ENCODE measurements at regions not wholly inside any gene's neighbourhood (a gene's known extent, or its start where the extent isn't known, plus 50 kb on each side); places are given as distances from the start of the nearest gene placed in this dataset.

GRCh38 chr5:9781890-9782289 lies 151.7 kb upstream of the TAS2R1 start:
- no peak for TF ChIP-seq CTCF (conservative IDR thresholded peaks at IDR 0.05)
- no peak for TF ChIP-seq ZFX (IDR thresholded peaks at IDR 0.05)
